NCI-H146 treated with DMSO at 0.1 percent for 48 hours (cell line): ENCODE measurements at regions not wholly inside any gene's neighbourhood (a gene's known extent, or its start where the extent isn't known, plus 50 kb on each side); places are given as distances from the start of the nearest gene placed in this dataset.
"Not testable (repeated sequence)": the region's sequence is repeated elsewhere in the genome, so short reads cannot be mapped to it uniquely, and the experiment has no call there.

Source experiments
- DNase-seq: peaks from one replicate; lab custom pipeline; 2025; ENCODE audit not compliant: unreplicated experiment; lab: John Stamatoyannopoulos, UW

- not testable (repeated sequence) for DNase-seq
Observed at GRCh38 chr5:50588471-50588870, 78.0 kb upstream of the PARP8 start.

GRCh38 chr5:50590444-50591189 lies 75.8 kb upstream of the PARP8 start:
- DNase-seq, result not testable (repeated sequence)

- DNase-seq, result not testable (repeated sequence)
Observed at GRCh38 chr5:50591338-50591737, 75.1 kb upstream of the PARP8 start.

GRCh38 chr5:50593681-50594080 lies 72.8 kb upstream of the PARP8 start:
- peak; percentile 83 for DNase-seq

GRCh38 chr5:50595199-50595598 lies 71.2 kb upstream of the PARP8 start:
- DNase-seq, result no peak

GRCh38 chr5:50601576-50601975 lies 64.9 kb upstream of the PARP8 start:
- not testable (repeated sequence) for DNase-seq

DNA sequence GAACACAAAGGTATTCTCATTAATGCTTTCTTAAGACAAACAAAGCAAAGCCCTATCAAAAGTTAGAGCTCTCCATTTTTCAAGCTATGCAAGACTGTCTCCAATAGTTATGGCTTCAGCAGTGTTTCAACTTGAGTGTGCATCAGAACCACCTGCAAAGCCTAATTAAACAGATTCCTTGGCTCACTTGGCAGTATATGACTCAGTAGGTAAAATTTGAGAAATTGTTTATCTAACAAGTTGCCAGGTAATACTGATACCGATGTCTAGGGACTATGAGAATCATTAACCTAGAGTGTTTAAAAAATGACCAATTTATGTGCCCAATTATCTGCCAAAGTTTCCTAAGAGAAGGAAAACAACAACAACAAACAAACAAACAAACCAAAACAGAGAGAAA lies 60.3 kb upstream of the PARP8 start:
- DNase-seq, result no peak

GRCh38 chr5:50607456-50607855 lies 59.0 kb upstream of the PARP8 start:
- not testable (repeated sequence) for DNase-seq

GRCh38 chr5:50607953-50608705 lies 58.3 kb upstream of the PARP8 start:
- DNase-seq, result not testable (repeated sequence)

DNA sequence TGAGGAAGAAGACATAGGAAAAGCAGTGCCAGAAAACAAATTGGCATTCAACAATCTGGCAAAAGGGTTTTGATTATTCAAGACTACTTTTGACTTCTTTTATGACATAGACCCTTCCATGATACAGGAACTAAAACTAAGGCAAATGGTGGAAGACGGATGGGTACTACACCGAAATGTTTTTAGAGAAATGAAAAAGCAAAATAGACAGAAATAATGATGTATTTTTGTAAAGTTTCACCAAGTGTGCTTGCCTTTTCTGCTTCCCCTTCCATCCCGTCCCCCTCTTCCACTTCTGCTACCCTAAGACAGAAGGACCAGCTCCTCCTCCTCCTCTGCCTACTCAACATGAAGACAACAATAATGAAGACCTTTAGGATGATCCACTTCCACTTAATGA lies 53.4 kb upstream of the PARP8 start:
- not testable (repeated sequence) for DNase-seq
